Transverse colon (tissue), 3 donors: ENCODE measurements at regions not wholly inside any gene's neighbourhood (a gene's known extent, or its start where the extent isn't known, plus 50 kb on each side); places are given as distances from the start of the nearest gene placed in this dataset.

ENCODE experiments used
- EP300 ChIP-seq: sonication (generic); formaldehyde crosslinking; IDR thresholded peaks from one replicate; pipeline ENCODE4 v1.6.1; 2017; ENCODE audit warnings: antibody characterized with exemption, low read depth
- POLR2A ChIP-seq: fragments of 450-650 bp; IDR thresholded peaks from one replicate; pipeline ENCODE4 v1.6.1; 2016; ENCODE audit warnings: antibody characterized with exemption, mild to moderate bottlenecking, moderate library complexity
- TF ChIP-seq, protein P1 (sequence below), 5 experiments: fragments of 200-600 bp in 3 of 5; fragments of 450-650 bp in 2 of 5; sonication (generic) in 3 of 5; IDR thresholded peaks; 1 replicate in 2 of 5; 2 replicates in 3 of 5; pipeline ENCODE4 v1.5.1; 2016 to 2017; ENCODE audit warnings: antibody characterized with exemption in 5 of 5, inconsistent platforms in 3 of 5, mild to moderate bottlenecking in 2 of 5, moderate library complexity in 1 of 5

DNA sequence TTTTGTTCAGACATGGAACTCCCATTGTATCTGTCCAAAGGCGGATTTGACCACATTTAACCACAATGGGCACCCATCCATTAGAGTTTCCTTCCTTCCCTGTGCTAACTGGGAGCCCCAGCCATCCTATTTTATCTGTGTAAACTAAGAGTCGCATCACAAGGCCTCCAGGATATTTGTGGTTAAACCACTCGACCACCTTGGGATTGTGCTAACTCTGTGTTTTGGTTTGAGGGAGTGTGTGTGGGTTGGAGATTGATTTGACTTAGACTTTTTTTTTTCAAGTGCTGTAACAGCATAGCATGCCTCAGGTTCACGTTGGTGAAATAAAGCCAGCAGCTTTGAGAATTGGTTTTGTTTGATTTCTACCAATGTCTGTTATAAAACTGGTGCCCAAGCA lies 100.4 kb upstream of the TP63 start:
- TF ChIP-seq, protein P1, sequence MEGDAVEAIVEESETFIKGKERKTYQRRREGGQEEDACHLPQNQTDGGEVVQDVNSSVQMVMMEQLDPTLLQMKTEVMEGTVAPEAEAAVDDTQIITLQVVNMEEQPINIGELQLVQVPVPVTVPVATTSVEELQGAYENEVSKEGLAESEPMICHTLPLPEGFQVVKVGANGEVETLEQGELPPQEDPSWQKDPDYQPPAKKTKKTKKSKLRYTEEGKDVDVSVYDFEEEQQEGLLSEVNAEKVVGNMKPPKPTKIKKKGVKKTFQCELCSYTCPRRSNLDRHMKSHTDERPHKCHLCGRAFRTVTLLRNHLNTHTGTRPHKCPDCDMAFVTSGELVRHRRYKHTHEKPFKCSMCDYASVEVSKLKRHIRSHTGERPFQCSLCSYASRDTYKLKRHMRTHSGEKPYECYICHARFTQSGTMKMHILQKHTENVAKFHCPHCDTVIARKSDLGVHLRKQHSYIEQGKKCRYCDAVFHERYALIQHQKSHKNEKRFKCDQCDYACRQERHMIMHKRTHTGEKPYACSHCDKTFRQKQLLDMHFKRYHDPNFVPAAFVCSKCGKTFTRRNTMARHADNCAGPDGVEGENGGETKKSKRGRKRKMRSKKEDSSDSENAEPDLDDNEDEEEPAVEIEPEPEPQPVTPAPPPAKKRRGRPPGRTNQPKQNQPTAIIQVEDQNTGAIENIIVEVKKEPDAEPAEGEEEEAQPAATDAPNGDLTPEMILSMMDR (IDR thresholded peaks at IDR 0.05) = no peak
- TF ChIP-seq POLR2A (no peak), EP300 (no peak)
